ENCODE measurements at regions not wholly inside any gene's neighbourhood (a gene's known extent, or its start where the extent isn't known, plus 50 kb on each side); places are given as distances from the start of the nearest gene placed in this dataset.

DNA sequence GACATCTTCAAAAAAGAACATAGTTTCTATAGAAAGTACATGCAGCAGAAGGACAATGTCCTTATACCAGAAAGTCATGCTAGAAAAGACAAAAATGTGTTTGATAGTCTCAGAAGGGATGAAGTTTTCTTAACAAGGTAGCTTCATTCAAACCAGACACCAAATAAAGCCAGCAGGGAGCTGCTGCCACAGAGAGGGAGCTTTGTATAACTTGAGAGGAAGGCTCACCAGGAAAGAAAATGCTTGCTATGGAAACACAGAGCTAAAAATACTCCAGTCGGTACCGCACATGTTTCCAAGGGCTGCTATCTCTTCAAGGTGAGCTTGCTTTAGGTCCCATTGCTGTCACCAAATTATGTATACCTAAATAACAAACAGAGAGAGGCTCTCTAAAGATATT lies 1074.8 kb upstream of the ALCAM start:
- TF ChIP-seq FOXK2 (IDR thresholded peaks at IDR 0.05) (no peak), L3MBTL2 (conservative IDR thresholded peaks at IDR 0.05) (no peak), NFRKB (IDR thresholded peaks at IDR 0.05) (no peak)
- ChIA-PET POLR2A (no interaction called here), CTCF (no interaction called here)
- no peak for DNase-seq (ENCODE audit: extremely low spot score)

DNA sequence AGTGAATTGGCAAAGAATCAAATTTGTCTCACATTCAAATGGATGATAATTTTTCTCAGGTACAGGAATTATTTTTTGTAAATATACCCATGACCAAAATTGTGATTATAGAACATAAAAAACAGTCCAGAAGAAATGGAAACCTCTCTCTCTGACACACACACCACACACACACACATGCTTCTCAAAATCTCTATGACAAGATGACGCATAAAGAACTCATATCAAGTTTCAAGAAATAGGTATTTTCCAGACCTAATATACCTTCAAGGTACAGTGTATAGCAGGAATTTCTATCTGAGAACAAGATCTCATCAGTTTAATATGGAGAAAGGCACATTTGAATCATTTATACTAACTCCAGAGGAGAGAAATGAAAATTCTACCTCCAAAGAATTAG lies 1069.1 kb upstream of the ALCAM start:
- CTCF ChIA-PET: no interaction called here
- no peak for TF ChIP-seq ZNF384 (IDR thresholded peaks at IDR 0.05)
- TF ChIP-seq BHLHE40 (IDR thresholded peaks at IDR 0.05; ENCODE audit: borderline replicate concordance): no peak
- TF ChIP-seq SP1 (IDR thresholded peaks at IDR 0.05): no peak
- DNase-seq (ENCODE audit: extremely low spot score): no peak
- POLR2A ChIA-PET: no interaction called here

DNA sequence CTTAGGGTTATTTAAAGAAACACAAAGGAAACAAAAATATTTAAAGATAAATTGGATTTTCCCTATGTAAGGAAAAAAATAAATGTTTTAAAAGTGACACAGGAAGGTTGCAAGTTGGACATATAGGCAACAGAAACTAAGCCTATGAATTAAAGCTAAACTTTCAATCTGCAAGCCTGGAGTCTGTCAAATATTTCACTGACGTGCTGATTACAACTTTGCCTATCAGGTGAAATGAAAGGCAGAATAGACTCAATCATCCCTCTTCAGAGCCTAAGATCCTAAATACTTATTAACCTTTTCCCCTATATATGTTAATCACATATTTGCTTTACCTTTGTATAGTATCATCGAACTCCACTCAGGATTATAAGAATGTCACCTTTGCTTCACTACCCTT lies 1068.0 kb upstream of the ALCAM start:
- POLR2A ChIA-PET: no interaction called here
- DNase-seq (ENCODE audit: extremely low spot score): no peak
- CTCF ChIA-PET: no interaction called here

DNA sequence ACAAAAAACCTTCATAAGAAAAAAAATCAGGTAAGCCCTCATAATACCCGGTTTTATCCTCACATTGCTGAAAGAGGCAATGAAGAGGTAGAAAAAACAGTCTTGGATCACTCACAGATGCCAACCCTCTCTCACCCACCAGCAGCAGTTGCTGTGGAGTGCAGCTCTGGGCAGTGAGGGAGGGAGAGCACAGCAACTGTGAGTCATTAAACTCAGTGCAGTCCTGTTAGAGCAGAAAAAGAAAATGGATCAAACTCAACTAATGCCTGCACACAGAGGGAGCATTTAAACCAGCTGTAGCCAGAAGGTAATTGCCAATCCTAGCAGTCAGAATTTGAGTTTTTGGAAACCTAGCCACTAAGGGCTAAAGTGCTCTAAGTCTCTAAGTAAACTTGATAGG lies 1050.6 kb upstream of the ALCAM start:
- TF ChIP-seq CTBP1 (IDR thresholded peaks at IDR 0.05; ENCODE audit: borderline replicate concordance): no peak
- no peak for TF ChIP-seq BHLHE40 (IDR thresholded peaks at IDR 0.05; ENCODE audit: borderline replicate concordance)
- no peak for TF ChIP-seq ARNT (IDR thresholded peaks at IDR 0.05)
- ChIA-PET POLR2A (interaction anchor here (0.7 kb wide), 1 partner anchor 74 kb away, joined by 3 read pairs; no protein-coding TSS in a partner anchor), CTCF (no interaction called here)
- no peak for DNase-seq (ENCODE audit: extremely low spot score)

More for the DNA sequence above, 1068.0 kb upstream of the ALCAM start:
- TF ChIP-seq FOXK2 (IDR thresholded peaks at IDR 0.05): no peak
- TF ChIP-seq, protein P1, sequence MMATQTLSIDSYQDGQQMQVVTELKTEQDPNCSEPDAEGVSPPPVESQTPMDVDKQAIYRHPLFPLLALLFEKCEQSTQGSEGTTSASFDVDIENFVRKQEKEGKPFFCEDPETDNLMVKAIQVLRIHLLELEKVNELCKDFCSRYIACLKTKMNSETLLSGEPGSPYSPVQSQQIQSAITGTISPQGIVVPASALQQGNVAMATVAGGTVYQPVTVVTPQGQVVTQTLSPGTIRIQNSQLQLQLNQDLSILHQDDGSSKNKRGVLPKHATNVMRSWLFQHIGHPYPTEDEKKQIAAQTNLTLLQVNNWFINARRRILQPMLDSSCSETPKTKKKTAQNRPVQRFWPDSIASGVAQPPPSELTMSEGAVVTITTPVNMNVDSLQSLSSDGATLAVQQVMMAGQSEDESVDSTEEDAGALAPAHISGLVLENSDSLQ (IDR thresholded peaks at IDR 0.05): no peak
- no peak for TF ChIP-seq ELF4 (IDR thresholded peaks at IDR 0.05)
- no peak for TF ChIP-seq LEF1 (IDR thresholded peaks at IDR 0.05; ENCODE audit: borderline replicate concordance)
- no peak for TF ChIP-seq HDGF (IDR thresholded peaks at IDR 0.05; ENCODE audit: borderline replicate concordance)
- no peak for TF ChIP-seq TARDBP (IDR thresholded peaks at IDR 0.05)
- TF ChIP-seq FOXA1 (IDR thresholded peaks at IDR 0.05): no peak
- no peak for TF ChIP-seq SP1 (IDR thresholded peaks at IDR 0.05)

DNA sequence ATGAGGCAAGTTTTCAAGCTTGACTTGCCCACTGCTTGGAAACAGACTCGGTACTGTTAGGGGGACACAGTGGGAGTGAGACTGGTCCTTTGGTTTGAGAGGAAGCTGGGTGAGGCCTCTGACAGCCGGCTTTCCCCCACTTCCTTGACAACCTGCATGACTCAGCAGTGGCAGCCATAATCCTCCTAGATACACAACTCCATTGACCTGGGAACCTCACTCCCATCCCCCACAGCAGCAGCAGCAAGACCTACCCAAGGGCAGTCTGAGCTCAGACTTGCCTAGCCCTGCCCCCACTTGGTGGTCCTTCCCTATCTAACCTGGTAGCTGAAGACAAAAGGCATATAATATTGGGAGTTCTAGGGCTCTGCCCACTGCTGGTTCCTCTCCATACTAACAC lies 1043.5 kb upstream of the ALCAM start:
- DNase-seq (ENCODE audit: extremely low spot score): no peak

DNA sequence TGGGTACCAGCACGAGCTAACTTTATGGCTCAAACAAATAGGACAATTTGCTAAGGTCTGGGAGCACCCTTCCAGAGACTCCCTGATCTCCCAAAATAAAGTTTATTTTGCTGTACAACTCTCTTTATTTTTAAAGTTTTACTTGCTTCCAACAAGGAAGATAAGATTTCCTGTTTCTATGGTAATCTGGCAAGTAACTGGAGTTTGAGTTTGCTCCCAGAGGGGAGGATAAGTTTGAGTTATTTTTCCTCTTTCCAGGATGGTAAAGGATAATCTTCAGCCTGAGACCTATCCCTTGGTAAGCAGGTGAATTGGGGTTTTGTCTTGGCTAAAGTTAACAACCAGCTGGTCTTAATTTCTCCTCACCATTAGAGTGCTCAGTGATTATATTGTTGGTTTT lies 1019.4 kb upstream of the ALCAM start:
- TF ChIP-seq ZNF384 (IDR thresholded peaks at IDR 0.05): no peak
- TF ChIP-seq SUZ12 (IDR thresholded peaks at IDR 0.05): no peak
- no peak for TF ChIP-seq NFRKB (IDR thresholded peaks at IDR 0.05)
- no peak for TF ChIP-seq L3MBTL2 (conservative IDR thresholded peaks at IDR 0.05)
- TF ChIP-seq FOXM1 (IDR thresholded peaks at IDR 0.05; ENCODE audit: borderline replicate concordance): no peak
- TF ChIP-seq TARDBP (IDR thresholded peaks at IDR 0.05): no peak
- no peak for TF ChIP-seq ELF4 (IDR thresholded peaks at IDR 0.05)
- TF ChIP-seq CTBP1 (IDR thresholded peaks at IDR 0.05; ENCODE audit: borderline replicate concordance): no peak
- TF ChIP-seq ARNT (IDR thresholded peaks at IDR 0.05): no peak
- TF ChIP-seq FOXA1 (IDR thresholded peaks at IDR 0.05): no peak
- no peak for DNase-seq (ENCODE audit: extremely low spot score)
- CTCF ChIA-PET: no interaction called here
- POLR2A ChIA-PET: no interaction called here

More for the DNA sequence above, 1043.5 kb upstream of the ALCAM start:
- ChIA-PET POLR2A (no interaction called here), CTCF (no interaction called here)
- TF ChIP-seq CTBP1 (IDR thresholded peaks at IDR 0.05; ENCODE audit: borderline replicate concordance) (no peak), SP1 (IDR thresholded peaks at IDR 0.05) (no peak), HDGF (IDR thresholded peaks at IDR 0.05; ENCODE audit: borderline replicate concordance) (no peak), FOXM1 (IDR thresholded peaks at IDR 0.05; ENCODE audit: borderline replicate concordance) (no peak), LEF1 (IDR thresholded peaks at IDR 0.05; ENCODE audit: borderline replicate concordance) (no peak), FOXK2 (IDR thresholded peaks at IDR 0.05) (no peak), ARNT (IDR thresholded peaks at IDR 0.05) (no peak), ELF4 (IDR thresholded peaks at IDR 0.05) (no peak), FOXA1 (IDR thresholded peaks at IDR 0.05) (no peak), ZNF384 (IDR thresholded peaks at IDR 0.05) (no peak), BHLHE40 (IDR thresholded peaks at IDR 0.05; ENCODE audit: borderline replicate concordance) (no peak), NFRKB (IDR thresholded peaks at IDR 0.05) (no peak), L3MBTL2 (conservative IDR thresholded peaks at IDR 0.05) (no peak), TARDBP (IDR thresholded peaks at IDR 0.05) (no peak), SUZ12 (IDR thresholded peaks at IDR 0.05) (no peak)
- TF ChIP-seq, protein P1 (IDR thresholded peaks at IDR 0.05): no peak

DNA sequence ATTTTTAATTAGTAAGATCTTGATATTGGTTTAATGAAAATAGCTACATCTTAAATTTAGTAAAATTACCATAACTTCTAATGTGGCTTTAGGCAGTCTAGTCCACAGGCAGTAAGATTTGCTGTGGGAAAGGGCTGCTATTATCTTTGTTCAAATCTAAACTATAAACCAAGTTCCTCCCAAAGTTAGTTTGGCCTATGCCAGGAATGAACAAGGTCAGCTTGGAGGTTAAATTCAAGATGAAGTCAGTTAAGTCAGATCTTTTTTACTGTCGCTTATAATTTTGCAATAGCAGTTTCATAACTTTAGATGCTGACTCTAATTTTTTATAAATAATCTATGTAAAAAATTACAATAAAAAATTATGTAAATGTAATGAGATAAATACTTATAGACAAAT lies 1016.9 kb upstream of the ALCAM start:
- ChIA-PET CTCF (no interaction called here), POLR2A (no interaction called here)
- DNase-seq (ENCODE audit: extremely low spot score): no peak
- no peak for TF ChIP-seq SUZ12 (IDR thresholded peaks at IDR 0.05)
- no peak for TF ChIP-seq ARNT (IDR thresholded peaks at IDR 0.05)
- no peak for TF ChIP-seq LEF1 (IDR thresholded peaks at IDR 0.05; ENCODE audit: borderline replicate concordance)
- TF ChIP-seq CTBP1 (IDR thresholded peaks at IDR 0.05; ENCODE audit: borderline replicate concordance): no peak
- no peak for TF ChIP-seq NFRKB (IDR thresholded peaks at IDR 0.05)
- no peak for TF ChIP-seq SP1 (IDR thresholded peaks at IDR 0.05)
- TF ChIP-seq ELF4 (IDR thresholded peaks at IDR 0.05): no peak

DNA sequence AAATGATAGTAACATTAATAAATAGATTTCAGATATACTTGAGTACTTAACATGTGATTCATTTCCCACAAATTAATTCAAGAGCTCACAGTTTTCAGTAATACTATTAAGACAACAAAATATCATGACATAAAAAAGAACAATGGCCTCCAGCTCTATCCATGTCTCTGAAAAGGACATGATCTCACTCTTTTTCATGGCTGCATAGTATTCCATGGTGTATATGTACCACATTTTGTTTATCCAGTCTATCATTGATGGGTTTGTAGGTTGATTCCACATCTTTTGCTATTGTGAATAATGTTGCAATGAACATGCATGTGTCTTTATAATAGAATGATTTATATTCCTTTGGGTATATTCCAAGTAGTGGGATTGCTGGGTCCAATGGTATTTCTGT lies 1012.8 kb upstream of the ALCAM start:
- DNase-seq (ENCODE audit: extremely low spot score): no peak
- TF ChIP-seq SP1 (IDR thresholded peaks at IDR 0.05) (no peak), SUZ12 (IDR thresholded peaks at IDR 0.05) (no peak), HDGF (IDR thresholded peaks at IDR 0.05; ENCODE audit: borderline replicate concordance) (no peak), ELF4 (IDR thresholded peaks at IDR 0.05) (no peak), CTBP1 (IDR thresholded peaks at IDR 0.05; ENCODE audit: borderline replicate concordance) (no peak), FOXM1 (IDR thresholded peaks at IDR 0.05; ENCODE audit: borderline replicate concordance) (no peak), FOXK2 (IDR thresholded peaks at IDR 0.05) (no peak), ARNT (IDR thresholded peaks at IDR 0.05) (no peak), FOXA1 (IDR thresholded peaks at IDR 0.05) (no peak)
- POLR2A ChIA-PET: no interaction called here
- CTCF ChIA-PET: interaction anchor here (0.7 kb wide), 1 partner anchor 1565 kb away, joined by 3 read pairs; no protein-coding TSS in a partner anchor

Measured in HEK293T (cell line).